ENCODE measurements at regions not wholly inside any gene's neighbourhood (a gene's known extent, or its start where the extent isn't known, plus 50 kb on each side); places are given as distances from the start of the nearest gene placed in this dataset.
A peak's percentile ranks its signal among the peaks of the same experiment; 100 is the strongest.

GRCh38 chr9:7980041-7980440 is 180.5 kb upstream of the DMAC1 start:
- DNase-seq = no peak

GRCh38 chr9:7979611-7980010 is 180.0 kb upstream of the DMAC1 start:
- DNase-seq = no peak

- DNase-seq = no peak
These were observed 178.0 kb upstream of the DMAC1 start for GRCh38 chr9:7977586-7977985.

GRCh38 chr9:7976856-7977255 is 177.3 kb upstream of the DMAC1 start:
- DNase-seq = no peak

GRCh38 chr9:7976167-7976755 is 176.7 kb upstream of the DMAC1 start:
- peak; percentile 18 for DNase-seq

GRCh38 chr9:7975336-7975735 is 175.8 kb upstream of the DMAC1 start:
- DNase-seq = no peak

GRCh38 chr9:7974335-7974960 is 174.9 kb upstream of the DMAC1 start:
- DNase-seq = no peak

- no peak for DNase-seq
These were observed 173.5 kb upstream of the DMAC1 start for GRCh38 chr9:7973123-7973522.

- peak; percentile 67 for DNase-seq
These were observed 171.2 kb upstream of the DMAC1 start for GRCh38 chr9:7970681-7971330.

GRCh38 chr9:7968687-7969086 is 169.1 kb upstream of the DMAC1 start:
- no peak for DNase-seq

- DNase-seq = no peak
These were observed 168.3 kb upstream of the DMAC1 start for GRCh38 chr9:7967851-7968250.

GRCh38 chr9:7967093-7967827 is 167.7 kb upstream of the DMAC1 start:
- DNase-seq = no peak

GRCh38 chr9:7965063-7965462 is 165.5 kb upstream of the DMAC1 start:
- DNase-seq = no peak

GRCh38 chr9:7963026-7963425 is 163.4 kb upstream of the DMAC1 start:
- DNase-seq = no peak

- DNase-seq = no peak
These were observed 161.5 kb upstream of the DMAC1 start for GRCh38 chr9:7961076-7961475.

- no peak for DNase-seq
These were observed 160.9 kb upstream of the DMAC1 start for GRCh38 chr9:7960320-7961050.

GRCh38 chr9:7957803-7958202 is 158.2 kb upstream of the DMAC1 start:
- DNase-seq = no peak

GRCh38 chr9:7947577-7947976 is 148.0 kb upstream of the DMAC1 start:
- no peak for DNase-seq

GRCh38 chr9:7946458-7946857 is 146.9 kb upstream of the DMAC1 start:
- no peak for DNase-seq

- no peak for DNase-seq
These were observed 145.0 kb upstream of the DMAC1 start for GRCh38 chr9:7944572-7944971.

- DNase-seq = peak; percentile 66
These were observed 138.3 kb upstream of the DMAC1 start for GRCh38 chr9:7937761-7938491.

GRCh38 chr9:7936996-7937395 is 137.4 kb upstream of the DMAC1 start:
- DNase-seq = peak; percentile 23
